Stimulated activated memory B cell treated with anti-CD40 and anti-IgM and Interleukin-4, amounts not matched to agents 10 μg/mL and 1 μg/mL and 100 μg/mL, for 72 hours (primary cell): ENCODE measurements at regions not wholly inside any gene's neighbourhood (a gene's known extent, or its start where the extent isn't known, plus 50 kb on each side); places are given as distances from the start of the nearest gene placed in this dataset.

ENCODE experiments used
- ATAC-seq: fragments of 150-1000 bp; cut with Tn5 transposase; 2 replicates; pipeline ENCODE4 v1.10.0; 2021
- H3K27ac Mint-ChIP-seq: one replicate; pipeline ENCODE4 v1.8.0; 2022; ENCODE audit warnings: mild to moderate bottlenecking, mixed read lengths
- H3K27me3 Mint-ChIP-seq: one replicate; pipeline ENCODE4 v1.8.0; 2022; ENCODE audit warnings: mixed read lengths
- H3K36me3 Mint-ChIP-seq: one replicate; pipeline ENCODE4 v1.8.0; 2022; ENCODE audit warnings: mixed read lengths
- H3K4me1 Mint-ChIP-seq: one replicate; pipeline ENCODE4 v1.8.0; 2022; ENCODE audit warnings: mixed read lengths
- H3K4me3 Mint-ChIP-seq: one replicate; pipeline ENCODE4 v1.8.0; 2022; ENCODE audit warnings: mild to moderate bottlenecking, moderate library complexity, mixed read lengths
- H3K9me3 Mint-ChIP-seq: one replicate; pipeline ENCODE4 v1.8.0; 2022; ENCODE audit warnings: mixed read lengths

DNA sequence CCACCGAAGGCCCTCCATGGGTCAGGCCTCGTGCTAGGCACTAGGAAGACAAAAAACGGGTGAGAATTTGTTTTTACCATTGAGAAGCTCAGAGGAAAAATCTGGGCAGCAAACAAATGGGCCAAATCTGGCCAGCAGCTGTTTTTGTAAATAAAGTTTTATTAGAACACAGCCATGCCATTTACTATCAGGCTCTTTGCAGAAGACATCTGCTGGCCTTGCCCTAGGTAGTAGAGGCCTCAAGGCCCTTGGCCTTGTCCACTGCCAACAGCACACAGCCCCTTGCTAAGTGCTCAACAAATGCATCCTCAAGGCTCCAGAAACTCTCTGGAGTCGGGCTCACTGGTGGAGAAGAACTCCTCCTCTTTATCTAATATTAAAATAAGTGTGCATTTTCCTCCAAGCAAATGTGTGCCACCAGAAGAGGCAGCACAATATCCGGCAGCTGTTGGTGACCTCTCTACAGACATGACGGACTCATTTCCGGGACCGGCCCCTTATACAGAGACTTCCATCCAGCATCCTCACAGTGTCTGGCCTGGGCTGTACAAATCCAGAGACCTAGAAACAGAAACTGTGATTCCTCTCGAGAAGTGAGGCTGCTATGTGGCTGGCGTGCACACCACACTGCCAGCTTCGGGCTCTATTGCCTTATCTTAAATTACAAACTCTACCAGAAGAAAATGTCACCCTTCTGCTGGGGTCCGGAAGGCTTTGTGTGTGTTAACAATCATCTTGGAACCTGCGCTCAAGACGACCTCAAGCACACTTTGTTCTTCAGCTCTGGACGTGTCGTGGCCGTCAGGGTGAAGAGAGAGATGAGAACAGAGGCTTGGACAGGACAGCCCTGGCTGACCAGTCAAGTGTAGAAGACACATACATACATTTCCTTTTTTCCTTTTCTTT lies 203.9 kb downstream of the TOMM20 start:
- Mint-ChIP-seq H3K27me3 (no peaks in the 10 kb centered on the region), H3K9me3 (peaks cover 3% of the 10 kb centered on the region), H3K27ac (peak overlapping the region; percentile 99), H3K4me3 (no peak overlapping the region), H3K36me3 (no peaks in the 10 kb centered on the region), H3K4me1 (peaks cover 35% of the 10 kb centered on the region)
- ATAC-seq = no peak

DNA sequence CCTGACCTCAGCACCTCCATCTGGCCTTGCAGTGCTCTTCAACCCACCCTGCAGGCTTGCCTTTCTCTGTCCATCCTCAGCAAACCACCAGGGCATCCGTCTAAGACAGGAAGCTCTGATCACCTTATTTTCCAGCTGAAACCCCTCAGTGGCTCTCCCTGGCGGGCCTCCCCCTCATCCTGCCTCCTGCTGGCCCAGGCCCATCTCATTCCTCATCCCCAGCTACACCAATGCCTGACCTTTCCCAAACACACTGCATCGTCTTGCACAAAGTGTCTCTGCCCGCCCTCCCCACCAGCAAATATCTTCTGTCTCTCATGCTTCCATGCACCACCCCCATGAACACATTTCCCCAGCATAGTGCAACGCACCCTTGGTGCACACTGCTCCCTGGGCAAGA lies 205.0 kb downstream of the TOMM20 start:
- H3K36me3 Mint-ChIP-seq = no peaks in the 10 kb centered on the region
- peak overlapping the region; percentile 6 for H3K27ac Mint-ChIP-seq
- no peaks in the 10 kb centered on the region for H3K27me3 Mint-ChIP-seq
- peaks cover 30% of the 10 kb centered on the region for H3K4me1 Mint-ChIP-seq
- ATAC-seq = no peak
- H3K4me3 Mint-ChIP-seq = no peak overlapping the region
- H3K9me3 Mint-ChIP-seq = peaks cover 3% of the 10 kb centered on the region

DNA sequence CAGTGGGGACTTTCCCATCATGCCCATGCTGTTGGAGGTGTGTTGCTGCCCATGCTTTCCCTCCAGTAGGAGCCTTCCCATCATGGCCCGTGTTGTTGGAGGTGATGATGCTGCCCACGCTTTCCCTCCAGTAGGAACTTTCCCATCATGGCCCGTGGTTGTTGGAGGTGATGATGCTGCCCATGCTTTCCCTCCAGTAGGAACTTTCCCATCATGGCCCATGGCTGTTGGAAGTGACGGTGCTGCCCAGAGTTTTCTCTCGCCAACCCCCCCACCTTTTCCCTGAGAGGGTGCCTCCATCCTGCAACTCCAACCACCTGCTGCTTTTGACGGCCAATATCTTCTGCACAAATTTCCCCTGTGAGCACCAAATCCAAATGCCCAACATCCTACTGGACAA lies 205.7 kb downstream of the TOMM20 start:
- ATAC-seq = no peak
- Mint-ChIP-seq H3K27ac (no peak overlapping the region), H3K27me3 (no peaks in the 10 kb centered on the region), H3K4me1 (peaks cover 23% of the 10 kb centered on the region), H3K9me3 (peaks cover 3% of the 10 kb centered on the region), H3K4me3 (no peak overlapping the region), H3K36me3 (no peaks in the 10 kb centered on the region)

DNA sequence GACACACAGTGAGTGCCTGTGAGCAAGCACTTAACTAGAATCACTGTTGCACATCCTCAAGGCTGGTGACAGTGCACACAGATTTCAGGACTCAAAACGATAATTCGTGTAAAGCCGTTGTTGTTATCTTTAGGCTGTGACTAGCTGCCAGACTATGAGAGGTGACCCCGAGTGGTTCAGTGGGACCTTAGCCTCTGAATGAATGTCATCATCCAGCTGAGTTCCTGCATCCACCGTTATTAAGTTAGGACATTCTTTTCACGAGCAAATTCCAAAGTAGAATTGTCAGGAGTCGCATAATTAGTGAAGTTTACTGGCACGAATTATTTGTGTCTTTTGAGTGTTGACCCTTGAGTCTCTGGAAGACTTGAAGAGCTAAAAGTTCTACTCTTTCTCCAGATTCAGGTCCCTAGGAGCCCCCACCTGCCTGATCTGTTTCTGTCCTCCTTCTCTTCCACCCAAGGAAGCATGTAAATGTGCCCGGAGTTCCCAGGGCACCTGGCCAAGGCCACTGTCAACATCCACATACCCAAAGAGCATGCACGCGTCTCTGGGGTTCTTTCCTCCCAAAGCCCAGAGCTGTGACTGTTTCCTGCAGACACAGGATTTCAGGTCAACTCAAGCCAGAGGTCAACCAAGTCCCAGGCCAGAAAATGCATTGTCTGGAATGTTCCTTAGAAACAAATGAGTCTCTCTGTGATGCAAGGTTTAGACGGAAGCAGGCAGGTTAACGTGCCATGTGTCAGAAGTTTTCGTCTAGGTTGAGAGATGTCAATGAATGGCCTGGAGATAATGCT lies 207.2 kb downstream of the TOMM20 start:
- H3K27me3 Mint-ChIP-seq = no peaks in the 10 kb centered on the region
- peaks cover 16% of the 10 kb centered on the region for H3K4me1 Mint-ChIP-seq
- H3K4me3 Mint-ChIP-seq = no peak overlapping the region
- H3K36me3 Mint-ChIP-seq = no peaks in the 10 kb centered on the region
- peaks cover 3% of the 10 kb centered on the region for H3K9me3 Mint-ChIP-seq
- no peak overlapping the region for H3K27ac Mint-ChIP-seq
- ATAC-seq = no peak

DNA sequence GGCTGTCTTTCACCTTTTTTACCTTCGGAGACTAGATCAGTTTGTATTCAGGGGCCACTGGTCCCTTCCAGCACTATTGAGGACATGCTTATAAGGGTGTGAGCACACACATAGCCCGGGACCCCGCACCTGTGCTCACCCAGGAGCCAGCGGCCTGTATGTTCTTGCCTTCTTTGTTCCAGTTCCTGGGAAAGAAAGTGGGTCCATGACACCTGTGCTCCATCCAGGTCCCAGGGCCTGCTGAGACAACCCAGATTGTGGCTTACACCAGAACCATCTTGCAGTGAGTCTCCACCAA lies 207.8 kb downstream of the TOMM20 start:
- Mint-ChIP-seq H3K9me3 (peaks cover 3% of the 10 kb centered on the region), H3K4me3 (no peak overlapping the region), H3K36me3 (no peaks in the 10 kb centered on the region), H3K27ac (no peak overlapping the region), H3K4me1 (peaks cover 16% of the 10 kb centered on the region), H3K27me3 (no peaks in the 10 kb centered on the region)
- ATAC-seq = no peak

DNA sequence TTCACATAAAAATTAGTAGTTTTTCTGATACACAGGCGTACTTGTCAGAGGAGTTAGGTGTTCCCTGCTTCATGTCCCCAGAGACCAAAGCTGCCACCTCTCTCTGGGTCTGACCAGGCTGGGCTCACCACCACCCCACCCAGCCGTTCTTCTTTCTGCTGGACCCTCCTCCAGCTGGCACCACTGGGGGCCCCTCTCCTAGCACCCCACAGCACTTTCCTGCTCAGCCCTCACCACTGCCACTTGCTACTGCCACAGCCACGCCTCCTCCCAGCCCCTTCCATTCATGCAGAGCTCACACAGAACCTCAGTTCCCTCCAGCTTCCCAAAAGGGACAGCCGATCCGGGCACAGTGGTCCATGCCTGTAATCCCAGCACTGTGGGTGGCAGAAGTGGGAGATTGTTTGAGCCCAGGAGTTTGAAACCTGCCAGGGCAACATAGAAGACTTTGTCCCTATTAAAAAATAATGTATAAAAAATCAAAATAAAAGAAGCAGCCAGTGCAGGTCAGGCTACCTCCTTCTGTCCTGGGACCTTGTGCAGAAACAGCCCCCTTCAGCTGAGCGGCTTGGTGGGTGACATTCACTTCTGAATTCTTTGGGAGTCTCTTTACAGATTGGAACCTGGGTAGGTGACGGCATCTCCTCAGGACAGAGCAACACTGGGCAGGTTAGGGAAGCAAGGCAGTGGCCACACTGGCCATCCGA lies 208.3 kb downstream of the TOMM20 start:
- no peak for ATAC-seq
- Mint-ChIP-seq H3K4me3 (no peak overlapping the region), H3K36me3 (no peaks in the 10 kb centered on the region), H3K27ac (peak overlapping the region; percentile 36), H3K27me3 (no peaks in the 10 kb centered on the region), H3K9me3 (peaks cover 3% of the 10 kb centered on the region), H3K4me1 (peaks cover 16% of the 10 kb centered on the region)

DNA sequence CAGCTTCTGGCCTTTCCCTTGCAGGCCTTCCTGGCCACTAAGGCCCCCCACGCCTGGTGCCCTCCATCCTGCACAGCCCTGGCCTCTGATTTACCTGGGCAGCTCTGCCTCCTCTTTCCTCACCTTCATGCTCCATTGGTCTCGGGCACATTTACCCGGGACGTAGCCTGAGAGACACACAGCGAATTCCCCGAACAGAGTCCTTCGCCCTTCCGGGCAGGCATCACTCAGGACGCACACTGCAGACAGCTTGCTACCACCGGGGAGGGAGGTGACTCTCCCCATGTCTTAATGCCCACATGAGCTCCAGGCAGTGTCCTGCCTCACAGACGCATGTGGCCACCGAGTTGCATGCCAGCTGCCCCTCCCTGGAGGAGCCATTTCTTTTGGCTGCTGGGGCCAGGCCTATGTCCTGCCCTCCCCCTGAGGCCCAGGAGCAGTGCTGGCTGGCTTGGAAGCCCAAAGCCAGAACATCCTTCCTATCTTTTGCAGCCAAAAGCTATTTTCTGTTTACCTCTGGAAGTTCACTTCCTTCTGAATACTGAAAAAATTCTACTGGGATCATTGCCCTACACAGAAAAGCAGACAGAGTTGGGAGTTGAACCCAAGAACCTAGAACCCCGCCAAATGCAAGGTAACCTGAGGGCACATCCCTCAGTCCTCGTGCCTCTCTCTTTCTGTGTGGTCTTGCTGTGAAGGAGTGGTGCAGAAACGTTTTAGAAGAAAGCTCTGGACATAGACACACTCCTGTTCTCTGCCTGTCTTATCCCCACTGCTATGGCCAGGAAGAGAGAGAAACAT lies 209.5 kb downstream of the TOMM20 start:
- no peak overlapping the region for H3K4me3 Mint-ChIP-seq
- H3K36me3 Mint-ChIP-seq = no peaks in the 10 kb centered on the region
- H3K9me3 Mint-ChIP-seq = peaks cover 3% of the 10 kb centered on the region
- no peak for ATAC-seq
- peak overlapping the region; percentile 18 for H3K27ac Mint-ChIP-seq
- H3K4me1 Mint-ChIP-seq = peaks cover 16% of the 10 kb centered on the region
- no peaks in the 10 kb centered on the region for H3K27me3 Mint-ChIP-seq

DNA sequence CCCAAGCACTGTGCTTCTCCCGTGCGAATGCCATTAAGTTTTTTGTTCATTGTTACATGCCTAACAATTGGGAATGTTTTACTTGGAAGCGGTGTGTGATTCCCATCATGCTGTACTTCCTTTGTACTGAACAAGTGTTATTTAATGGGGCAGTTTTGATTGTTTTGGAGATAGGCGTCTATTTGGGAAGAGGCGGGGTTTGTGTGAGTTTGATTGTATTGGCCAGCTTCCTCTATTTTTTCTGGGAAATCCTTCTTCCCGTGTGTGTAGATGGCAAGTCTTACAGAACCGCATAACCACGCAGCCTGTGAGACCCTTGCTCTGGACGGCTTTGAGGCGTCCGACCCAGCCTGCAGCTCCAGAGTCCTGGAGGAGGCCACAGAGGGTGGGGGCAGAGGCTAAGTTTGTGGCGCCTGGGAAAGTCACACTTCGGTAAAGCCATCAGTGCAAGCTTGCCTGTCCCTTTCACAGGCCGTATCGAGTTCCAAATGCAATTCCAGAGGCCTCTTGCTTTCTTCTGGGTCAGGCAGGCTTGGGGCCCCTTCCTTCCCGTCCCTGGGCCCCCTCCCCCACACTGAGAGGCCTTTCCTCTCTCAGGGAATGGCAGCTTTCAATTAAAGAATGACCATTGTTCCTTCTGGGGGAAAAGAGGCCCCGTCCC lies 210.3 kb downstream of the TOMM20 start:
- no peak overlapping the region for H3K27ac Mint-ChIP-seq
- no peak overlapping the region for H3K4me3 Mint-ChIP-seq
- H3K4me1 Mint-ChIP-seq = peaks cover 16% of the 10 kb centered on the region
- ATAC-seq = no peak
- no peaks in the 10 kb centered on the region for H3K27me3 Mint-ChIP-seq
- H3K9me3 Mint-ChIP-seq = peaks cover 2% of the 10 kb centered on the region
- H3K36me3 Mint-ChIP-seq = no peaks in the 10 kb centered on the region

DNA sequence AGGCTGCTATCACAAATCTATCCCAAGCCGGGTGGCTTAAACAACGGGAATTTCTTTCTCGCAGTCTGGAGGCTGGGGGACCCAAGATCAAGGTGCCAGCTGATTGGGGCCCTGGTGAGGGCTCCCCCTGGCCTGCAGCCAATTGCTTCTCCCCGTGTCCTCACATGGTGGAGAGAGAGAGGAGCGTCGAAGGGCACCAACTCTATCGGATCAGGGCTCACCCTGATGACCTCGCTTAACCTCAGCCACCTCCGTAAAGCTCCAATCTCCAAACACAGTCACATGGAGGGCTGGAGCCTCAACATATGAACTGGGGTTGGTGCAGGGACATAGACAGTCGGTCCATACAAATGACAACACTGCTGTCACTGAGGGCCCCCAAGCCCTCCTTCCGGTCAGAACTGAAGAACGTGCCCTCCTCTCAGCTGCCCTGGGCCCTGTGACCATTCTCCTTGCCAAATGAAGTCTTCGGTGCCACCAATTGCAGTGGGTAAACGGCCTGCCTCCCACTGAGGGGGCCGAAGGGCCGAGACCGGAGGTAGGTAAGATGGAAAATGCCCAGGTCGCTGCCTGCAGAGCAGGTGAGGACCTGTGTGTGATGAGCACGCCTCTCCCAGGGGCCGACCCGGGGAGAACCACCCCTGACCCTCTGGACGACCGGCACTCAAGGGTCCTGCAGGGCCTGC lies 211.0 kb downstream of the TOMM20 start:
- Mint-ChIP-seq H3K4me3 (no peak overlapping the region), H3K9me3 (no peaks in the 10 kb centered on the region), H3K27ac (peak overlapping the region; percentile 18), H3K4me1 (peaks cover 16% of the 10 kb centered on the region), H3K27me3 (no peaks in the 10 kb centered on the region), H3K36me3 (no peaks in the 10 kb centered on the region)
- ATAC-seq = no peak

DNA sequence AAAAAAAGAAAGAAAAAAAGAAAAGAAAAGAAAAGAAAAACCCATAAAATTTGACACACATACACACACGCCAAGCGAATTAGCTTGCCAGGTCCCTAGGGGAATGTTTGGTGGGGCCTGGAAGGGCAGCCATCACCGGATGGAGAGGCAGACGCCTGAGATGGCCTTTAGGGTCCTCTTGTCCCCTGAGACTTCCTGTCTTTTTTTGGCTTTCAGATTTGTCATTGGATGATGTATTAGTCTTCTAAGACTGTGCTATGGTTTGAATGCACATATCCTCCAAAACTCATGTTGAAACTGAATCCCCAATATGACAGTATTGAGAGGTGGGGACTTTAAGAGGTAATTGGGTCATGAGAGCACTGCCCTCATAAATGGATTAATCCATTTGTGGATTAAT lies 211.8 kb downstream of the TOMM20 start:
- Mint-ChIP-seq H3K27me3 (no peaks in the 10 kb centered on the region), H3K27ac (peak overlapping the region; percentile 18), H3K36me3 (no peaks in the 10 kb centered on the region), H3K9me3 (no peaks in the 10 kb centered on the region), H3K4me3 (no peak overlapping the region), H3K4me1 (peaks cover 16% of the 10 kb centered on the region)
- no peak for ATAC-seq

DNA sequence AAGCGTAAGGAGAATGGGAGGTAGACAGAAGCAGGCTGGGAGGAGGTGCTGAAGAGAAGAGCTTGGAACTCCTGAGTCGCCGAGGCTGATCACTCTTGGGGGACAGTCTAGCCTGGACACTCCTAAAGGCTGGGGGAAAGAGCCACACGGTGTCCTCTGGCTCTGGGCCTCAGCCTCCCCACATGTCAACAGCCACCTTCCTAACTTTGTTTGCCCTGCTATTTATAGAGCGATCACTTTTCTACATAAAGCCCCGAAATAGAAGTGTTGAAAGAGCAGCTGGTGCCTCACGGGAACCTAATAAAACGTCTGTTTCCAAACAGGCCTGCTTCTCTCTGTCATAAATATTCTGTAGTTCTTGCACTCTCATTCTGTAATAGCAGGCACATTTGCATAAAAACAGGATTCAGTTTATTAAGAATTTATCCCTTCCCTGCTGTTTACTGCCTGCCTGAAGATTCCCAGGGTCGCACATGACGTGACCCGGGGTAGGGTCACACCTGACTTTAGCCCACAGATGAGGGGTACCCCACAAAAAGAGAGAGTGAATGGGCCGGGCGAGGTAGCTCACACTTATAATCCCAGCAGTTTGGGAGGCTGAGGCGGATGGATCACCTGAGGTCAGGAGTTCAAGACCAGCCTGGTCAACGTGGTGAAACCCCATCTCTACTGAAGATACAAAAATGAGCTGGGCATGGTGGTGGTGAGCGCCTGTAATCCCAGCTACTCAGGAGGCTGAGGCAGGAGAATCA lies 212.5 kb downstream of the TOMM20 start:
- Mint-ChIP-seq H3K4me1 (peaks cover 16% of the 10 kb centered on the region), H3K27ac (peak overlapping the region; percentile 18), H3K36me3 (no peaks in the 10 kb centered on the region), H3K27me3 (no peaks in the 10 kb centered on the region), H3K4me3 (no peak overlapping the region), H3K9me3 (no peaks in the 10 kb centered on the region)
- no peak for ATAC-seq

DNA sequence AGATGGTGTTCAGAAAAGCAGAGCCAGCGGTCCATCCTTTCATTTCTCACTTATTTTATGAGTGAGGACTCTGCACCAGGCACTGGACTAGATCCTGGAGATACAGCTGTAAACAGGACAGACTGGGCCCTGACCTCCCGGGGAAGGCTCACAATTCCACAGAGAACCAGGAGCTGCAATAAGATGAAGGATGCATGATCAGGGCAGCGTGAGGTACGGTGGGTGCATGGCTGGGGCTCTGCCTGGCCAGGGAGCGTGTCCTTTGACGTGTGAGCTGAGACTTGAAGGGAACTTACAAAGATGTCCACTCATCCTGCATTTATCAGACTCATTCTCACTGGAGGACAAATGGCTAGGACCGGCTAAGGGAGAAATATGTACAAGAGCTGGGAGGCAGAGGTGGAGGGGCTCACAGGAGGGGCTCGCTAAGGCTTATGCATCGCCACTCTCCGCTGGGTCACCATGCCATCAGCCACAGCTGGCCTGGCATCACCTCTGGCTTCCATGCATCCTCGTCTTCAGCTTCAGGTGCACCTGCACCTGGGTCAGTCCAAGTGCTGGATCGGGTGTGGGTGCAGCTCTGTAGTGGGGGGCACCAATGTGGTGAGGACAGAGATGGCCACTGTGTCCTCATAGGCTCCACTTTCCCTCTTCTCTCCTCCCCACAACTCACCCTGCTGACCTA lies 213.9 kb downstream of the TOMM20 start:
- Mint-ChIP-seq H3K9me3 (no peaks in the 10 kb centered on the region), H3K27me3 (no peaks in the 10 kb centered on the region), H3K4me3 (no peak overlapping the region), H3K4me1 (peaks cover 16% of the 10 kb centered on the region), H3K36me3 (no peaks in the 10 kb centered on the region), H3K27ac (peak overlapping the region; percentile 18)
- ATAC-seq = peak; percentile 21

DNA sequence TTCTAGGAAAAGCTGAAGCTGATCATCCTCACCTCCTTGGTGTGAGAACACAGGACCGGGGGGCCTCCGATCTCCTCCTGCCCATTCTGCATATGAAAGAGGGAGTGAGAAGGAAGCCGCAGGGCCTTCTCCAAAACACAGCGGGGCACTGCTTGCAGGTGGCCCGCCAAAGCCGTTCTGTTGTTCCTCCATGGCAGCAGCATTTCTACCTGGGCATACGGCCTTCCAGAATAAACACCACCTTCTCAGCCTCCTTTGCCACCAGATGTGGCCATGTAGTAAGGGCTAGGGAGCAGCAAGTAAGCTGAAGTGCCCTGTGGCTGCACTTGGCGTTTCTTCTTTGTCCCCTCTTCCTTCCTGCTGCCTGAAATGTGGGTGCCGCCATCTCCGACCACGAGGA lies 214.9 kb downstream of the TOMM20 start:
- no peak for ATAC-seq
- H3K9me3 Mint-ChIP-seq = no peaks in the 10 kb centered on the region
- H3K36me3 Mint-ChIP-seq = no peaks in the 10 kb centered on the region
- H3K4me1 Mint-ChIP-seq = peaks cover 16% of the 10 kb centered on the region
- no peak overlapping the region for H3K4me3 Mint-ChIP-seq
- H3K27ac Mint-ChIP-seq = no peak overlapping the region
- H3K27me3 Mint-ChIP-seq = no peaks in the 10 kb centered on the region
